GM12892 (cell line): ENCODE measurements at regions not wholly inside any gene's neighbourhood (a gene's known extent, or its start where the extent isn't known, plus 50 kb on each side); places are given as distances from the start of the nearest gene placed in this dataset.

Experiments used
- POLR2A ChIP-seq: IDR thresholded peaks from 2 replicates; pipeline ENCODE4 v1.6.1; 2011; ENCODE audit warnings: low read depth, low read length, control low read depth
- POLR2AphosphoS5 ChIP-seq: IDR thresholded peaks from 2 replicates; pipeline ENCODE4 v1.6.1; 2011; ENCODE audit warnings: low read depth, low read length, control low read depth
- TAF1 ChIP-seq: IDR thresholded peaks from 2 replicates; pipeline ENCODE4 v1.6.1; 2011; ENCODE audit warnings: low read depth, mild to moderate bottlenecking, control low read depth, low read length, borderline replicate concordance

GRCh38 chr5:161051920-161052500 is 200.0 kb upstream of the ATP10B start:
- no peak for TF ChIP-seq TAF1
- no peak for TF ChIP-seq POLR2A
- no peak for TF ChIP-seq POLR2AphosphoS5
